Small intestine (tissue), 7 donors: ENCODE measurements at regions not wholly inside any gene's neighbourhood (a gene's known extent, or its start where the extent isn't known, plus 50 kb on each side); places are given as distances from the start of the nearest gene placed in this dataset.
A peak's percentile ranks its signal among the peaks of the same experiment; 100 is the strongest.

Experiments
- DNase-seq, 2 donors: peaks; one replicate each; pipeline versions ENCODE4 v3.0.0 to v3.0.0-alpha.2; 2013
- FAIRE-seq: peaks from 2 replicates; lab custom pipeline; 2012; peaks lifted over from hg19 to GRCh38; lab: Jason Lieb, UNC
- H3K27ac ChIP-seq, 3 donors: one replicate each; pipeline ENCODE4 v1.5.1; 2013; ENCODE audit warnings: low read length in 2 of 3, mild to moderate bottlenecking in 2 of 3, control low read depth in 1 of 3, inconsistent platforms in 1 of 3, low read depth in 1 of 3, moderate library complexity in 1 of 3
- H3K27me3 ChIP-seq, 3 donors: one replicate each; pipeline ENCODE4 v1.6.1; 2013; ENCODE audit warnings: low read length in 3 of 3, inconsistent platforms in 1 of 3; ENCODE audit not compliant: control insufficient read depth in 3 of 3, insufficient read depth in 3 of 3
- H3K36me3 ChIP-seq, 3 donors: one replicate each; pipeline ENCODE4 v1.6.1; 2013; ENCODE audit warnings: low read length in 3 of 3, inconsistent platforms in 1 of 3, low read depth in 1 of 3, mild to moderate bottlenecking in 1 of 3, moderate library complexity in 1 of 3; ENCODE audit not compliant: control insufficient read depth in 3 of 3, insufficient read depth in 2 of 3
- H3K4me1 ChIP-seq, 3 donors: one replicate each; pipeline ENCODE4 v1.6.1; 2013; ENCODE audit warnings: low read length in 2 of 3, inconsistent platforms in 1 of 3, low read depth in 1 of 3, mild to moderate bottlenecking in 1 of 3, moderate library complexity in 1 of 3; ENCODE audit not compliant: control insufficient read depth in 3 of 3, insufficient read depth in 2 of 3
- H3K4me3 ChIP-seq, 3 donors: one replicate each; pipeline ENCODE4 v1.5.1; 2013; ENCODE audit warnings: low read length in 3 of 3, control low read depth in 1 of 3, inconsistent platforms in 1 of 3, low read depth in 1 of 3, mild to moderate bottlenecking in 1 of 3, moderate library complexity in 1 of 3
- H3K9me3 ChIP-seq, 2 donors: one replicate each; pipeline ENCODE4 v1.6.1; 2013; ENCODE audit warnings: low read depth in 1 of 2, low read length in 1 of 2; ENCODE audit not compliant: control insufficient read depth in 2 of 2, insufficient read depth in 1 of 2
- WGBS, 3 donors: extraction: QIAGEN DNeasy Blood & Tissue Kit; methylation state at CpG; one replicate each; pipeline ENCODE4 v1.1.7; 2013; 5-methylcytosine and 5-hydroxymethylcytosine counted together
- donor health status: healthy with polysubstance abuse.
- donor health status: control.
- donor health status: control.
- donor health status: Bipolar disorder and iron deficiency.
- donor health status: healthy.

DNA sequence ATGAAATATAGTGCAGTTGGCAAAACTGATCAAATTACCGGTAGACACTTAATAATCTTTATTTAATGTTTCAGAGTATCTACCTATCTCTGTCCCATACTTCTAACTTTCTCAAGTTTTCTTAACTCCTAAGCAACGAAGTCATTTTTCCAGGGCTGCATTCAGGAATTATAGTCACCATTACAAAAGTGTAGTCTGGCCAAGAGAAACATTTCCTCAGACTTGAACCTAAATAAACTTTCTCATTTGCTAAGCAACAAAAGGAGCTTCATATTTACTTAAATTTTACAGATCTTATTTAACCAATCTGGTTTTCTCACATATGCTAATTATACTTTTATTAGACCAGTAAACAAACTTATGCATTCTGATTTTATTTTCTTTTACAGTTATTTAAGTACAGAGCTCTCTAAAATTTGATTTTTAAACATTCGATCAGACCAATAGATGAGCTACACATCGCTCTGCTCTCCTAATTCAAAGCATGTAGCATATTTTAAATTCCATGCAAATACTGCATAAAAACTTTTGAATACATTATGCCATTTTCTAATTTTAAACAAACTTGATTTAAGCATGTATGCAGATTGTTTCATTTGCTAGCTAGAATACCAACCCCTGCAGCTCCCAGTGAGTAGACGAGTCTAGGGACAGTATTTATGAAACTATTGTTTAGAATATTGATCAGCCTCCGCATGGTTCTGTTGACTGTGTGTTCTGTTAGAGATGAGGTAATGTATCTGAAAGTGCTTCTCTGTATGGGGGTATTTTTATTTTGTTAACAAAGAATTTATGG lies 201.4 kb downstream of the CHRM3 start:
- DNase-seq (no peak), FAIRE-seq (no peak)
- no peak overlapping the region for H3K27ac ChIP-seq
- no peak overlapping the region for H3K4me3 ChIP-seq
- H3K4me1 ChIP-seq: no peaks in the 10 kb centered on the region
- no peaks in the 10 kb centered on the region for H3K9me3 ChIP-seq
- no peaks in the 10 kb centered on the region for H3K27me3 ChIP-seq
- WGBS, 3 donors: 82 to 91% (median 89%) methylated on average over 6 of the region's 6 CpGs
- H3K36me3 ChIP-seq: no peaks in the 10 kb centered on the region

GRCh38 chr1:239590556-239590955 lies 204.2 kb downstream of the CHRM3 start:
- Histone ChIP-seq H3K27ac (no peak overlapping the region), H3K4me3 (no peak overlapping the region), H3K36me3 (no peaks in the 10 kb centered on the region), H3K27me3 (no peaks in the 10 kb centered on the region), H3K9me3 (no peaks in the 10 kb centered on the region), H3K4me1 (no peaks in the 10 kb centered on the region)
- DNase-seq (no peak), FAIRE-seq (no peak)

GRCh38 chr1:239593527-239593926 lies 207.2 kb downstream of the CHRM3 start:
- Histone ChIP-seq H3K9me3 (no peaks in the 10 kb centered on the region), H3K4me3 (no peak overlapping the region), H3K36me3 (no peaks in the 10 kb centered on the region), H3K27me3 (no peaks in the 10 kb centered on the region), H3K27ac (no peak overlapping the region), H3K4me1 (no peaks in the 10 kb centered on the region)
- 47 to 75% (median 68%) methylated on average over 4 of the region's 4 CpGs for WGBS, 3 donors
- FAIRE-seq (no peak), DNase-seq (peak in 1 of 2 donors; percentile 24)

GRCh38 chr1:239600588-239600987 lies 214.2 kb downstream of the CHRM3 start:
- Histone ChIP-seq H3K36me3 (no peaks in the 10 kb centered on the region), H3K4me1 (no peaks in the 10 kb centered on the region), H3K4me3 (no peak overlapping the region), H3K27ac (no peak overlapping the region), H3K9me3 (peaks cover 0 to 2% of the 10 kb centered on the region in 2 donors), H3K27me3 (no peaks in the 10 kb centered on the region)
- no peak for DNase-seq
- no peak for FAIRE-seq

DNA sequence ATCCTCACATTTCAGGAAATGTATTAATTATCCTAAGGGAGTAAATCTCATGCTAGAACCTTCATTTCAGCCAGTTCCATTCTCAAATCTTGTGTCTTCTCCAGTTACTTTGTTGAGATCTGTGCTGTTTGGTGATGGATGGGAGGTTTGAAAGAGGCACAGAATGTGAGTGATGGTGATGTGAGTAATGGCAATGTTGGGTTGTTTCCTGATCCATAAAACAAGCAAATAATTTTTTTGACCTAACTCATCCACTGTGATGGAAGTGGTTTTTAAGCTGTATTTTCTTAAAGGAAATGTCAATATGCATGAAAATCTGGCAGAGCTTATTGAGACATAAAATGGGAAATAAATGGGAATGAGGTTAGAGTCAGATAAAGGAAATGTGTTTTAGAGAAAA lies 214.7 kb downstream of the CHRM3 start:
- Histone ChIP-seq H3K27me3 (no peaks in the 10 kb centered on the region), H3K4me3 (no peak overlapping the region), H3K4me1 (no peaks in the 10 kb centered on the region), H3K9me3 (peaks cover 0 to 2% of the 10 kb centered on the region in 2 donors), H3K27ac (no peak overlapping the region), H3K36me3 (no peaks in the 10 kb centered on the region)
- DNase-seq: no peak
- no peak for FAIRE-seq

DNA sequence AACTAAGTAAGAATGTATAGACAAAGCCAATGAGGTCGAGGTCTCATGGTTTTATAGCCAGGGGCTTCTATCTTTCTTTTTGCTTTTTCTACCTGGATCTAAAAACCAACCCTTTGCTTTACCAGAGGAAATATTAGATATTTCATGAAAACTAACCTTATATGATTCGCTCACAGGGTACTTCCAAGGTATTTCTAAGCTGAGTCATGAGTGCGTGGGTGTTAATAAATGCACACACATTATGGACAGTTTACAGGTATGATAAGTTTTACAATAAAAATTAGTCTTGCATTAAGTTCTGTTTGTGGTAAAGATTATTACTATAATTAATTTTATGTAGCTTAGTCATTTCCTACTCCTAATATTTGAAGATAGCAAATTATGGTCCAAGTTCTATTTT lies 217.2 kb downstream of the CHRM3 start:
- WGBS, 3 donors: 88 to 92% (median 90%) methylated on average over 3 of the region's 3 CpGs
- H3K27me3 ChIP-seq: no peaks in the 10 kb centered on the region
- H3K27ac ChIP-seq: no peak overlapping the region
- H3K9me3 ChIP-seq: peaks cover 0 to 2% of the 10 kb centered on the region in 2 donors
- FAIRE-seq (no peak), DNase-seq (no peak)
- H3K36me3 ChIP-seq: no peaks in the 10 kb centered on the region
- H3K4me3 ChIP-seq: no peak overlapping the region
- H3K4me1 ChIP-seq: no peaks in the 10 kb centered on the region

DNA sequence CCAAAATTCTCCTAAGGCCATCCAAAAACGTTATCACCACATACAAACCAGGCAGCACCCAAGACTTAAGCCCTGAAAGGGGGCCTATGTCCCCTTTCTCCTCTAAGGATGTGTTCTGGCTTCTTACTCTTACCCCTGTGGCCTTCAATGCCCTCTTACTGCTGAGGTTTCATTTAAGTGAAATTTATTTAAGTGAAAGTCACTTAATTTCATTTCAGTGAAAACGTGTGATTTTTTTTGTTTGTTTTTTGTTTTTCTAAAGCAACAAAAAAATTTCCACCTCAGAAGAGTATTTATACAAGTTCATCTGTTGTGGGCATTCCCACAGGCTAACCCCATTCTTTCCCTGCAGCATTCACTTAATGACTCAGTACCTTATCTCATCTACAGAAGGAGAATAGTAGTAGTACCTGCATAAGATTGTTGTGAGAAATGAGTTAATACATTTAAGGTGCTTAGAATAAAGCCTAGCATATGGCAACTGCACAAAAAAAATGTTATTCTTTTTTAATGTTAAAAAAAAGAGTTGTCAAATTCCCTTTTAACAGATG lies 220.6 kb downstream of the CHRM3 start:
- no peak overlapping the region for H3K27ac ChIP-seq
- H3K27me3 ChIP-seq: no peaks in the 10 kb centered on the region
- H3K36me3 ChIP-seq: no peaks in the 10 kb centered on the region
- DNase-seq (no peak), FAIRE-seq (no peak)
- peaks cover 0 to 2% of the 10 kb centered on the region in 2 donors for H3K9me3 ChIP-seq
- H3K4me1 ChIP-seq: no peaks in the 10 kb centered on the region
- no peak overlapping the region for H3K4me3 ChIP-seq
- 66 to 88% (median 68%) methylated on average over 2 of the region's 2 CpGs for whole genome bisulfite sequencing, 3 donors

GRCh38 chr1:239608469-239608868 lies 222.1 kb downstream of the CHRM3 start:
- no peak for FAIRE-seq
- H3K9me3 ChIP-seq: no peaks in the 10 kb centered on the region
- WGBS, 3 donors: 89 to 98% (median 92%) methylated on average over 6 of the region's 6 CpGs

GRCh38 chr1:239612379-239612778 lies 226.0 kb downstream of the CHRM3 start:
- no peak for FAIRE-seq
- H3K4me3 ChIP-seq: no peak overlapping the region

More at GRCh38 chr1:239608469-239608868, 222.1 kb downstream of the CHRM3 start:
- H3K27me3 ChIP-seq: no peaks in the 10 kb centered on the region
- H3K36me3 ChIP-seq: no peaks in the 10 kb centered on the region
- DNase-seq: no peak
- H3K4me1 ChIP-seq: no peaks in the 10 kb centered on the region
- H3K4me3 ChIP-seq: no peak overlapping the region
- H3K27ac ChIP-seq: no peak overlapping the region

More at GRCh38 chr1:239612379-239612778, 226.0 kb downstream of the CHRM3 start:
- no peaks in the 10 kb centered on the region for H3K36me3 ChIP-seq
- DNase-seq: no peak
- no peaks in the 10 kb centered on the region for H3K4me1 ChIP-seq
- 71 to 91% (median 86%) methylated on average over 1 of the region's 1 CpG for WGBS, 3 donors
- no peaks in the 10 kb centered on the region for H3K9me3 ChIP-seq
- no peak overlapping the region for H3K27ac ChIP-seq
- no peaks in the 10 kb centered on the region for H3K27me3 ChIP-seq
